GM04504 (cell line): ENCODE measurements at regions not wholly inside any gene's neighbourhood (a gene's known extent, or its start where the extent isn't known, plus 50 kb on each side); places are given as distances from the start of the nearest gene placed in this dataset.
"Not testable (repeated sequence)": the region's sequence is repeated elsewhere in the genome, so short reads cannot be mapped to it uniquely, and the experiment has no call there.

Experiments used
- DNase-seq: peaks from one replicate; pipeline ENCODE4 v3.0.0-alpha.2; 2012; ENCODE audit warnings: low read depth

DNA sequence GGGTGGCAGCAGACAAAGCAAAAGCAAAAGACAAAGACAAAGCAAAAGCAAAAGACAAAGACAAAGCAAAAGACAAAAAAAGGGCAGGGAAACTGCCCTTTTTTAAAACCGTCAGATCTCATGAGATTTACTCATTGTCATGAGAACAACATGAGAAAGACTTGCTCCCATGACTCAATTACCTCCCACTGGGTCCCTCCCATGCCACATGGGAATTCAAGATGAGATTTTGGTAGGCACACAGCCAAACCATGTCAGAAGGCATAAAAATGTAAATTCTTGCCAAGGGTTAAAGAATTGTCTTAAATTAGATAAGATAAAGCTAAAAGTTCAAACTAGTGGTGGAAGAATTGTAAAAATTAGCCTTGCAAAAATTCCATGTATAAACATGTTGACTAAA, 419.7 kb downstream of the TRAM1L1 start:
- DNase-seq, result no peak

DNA sequence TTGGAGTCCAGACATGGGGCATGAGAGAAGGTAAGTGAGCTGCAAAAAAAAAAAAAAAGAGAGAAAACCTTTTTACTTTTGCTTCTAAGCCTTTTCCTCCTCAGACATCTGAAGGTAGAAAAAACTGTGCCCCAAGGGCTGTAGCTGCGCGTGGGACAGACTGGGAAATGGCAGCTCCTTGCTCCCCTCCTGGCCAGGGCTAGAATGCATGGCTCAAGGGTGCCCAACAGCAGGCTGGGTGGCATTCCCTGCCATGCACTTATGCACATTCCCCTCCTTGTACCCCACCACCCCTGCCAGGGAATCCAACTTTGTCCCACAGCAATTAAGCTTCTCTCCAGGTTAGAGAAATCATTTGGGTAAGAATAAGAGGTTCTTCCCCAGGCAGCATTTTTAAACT, 421.2 kb downstream of the TRAM1L1 start:
- DNase-seq, result no peak

DNA sequence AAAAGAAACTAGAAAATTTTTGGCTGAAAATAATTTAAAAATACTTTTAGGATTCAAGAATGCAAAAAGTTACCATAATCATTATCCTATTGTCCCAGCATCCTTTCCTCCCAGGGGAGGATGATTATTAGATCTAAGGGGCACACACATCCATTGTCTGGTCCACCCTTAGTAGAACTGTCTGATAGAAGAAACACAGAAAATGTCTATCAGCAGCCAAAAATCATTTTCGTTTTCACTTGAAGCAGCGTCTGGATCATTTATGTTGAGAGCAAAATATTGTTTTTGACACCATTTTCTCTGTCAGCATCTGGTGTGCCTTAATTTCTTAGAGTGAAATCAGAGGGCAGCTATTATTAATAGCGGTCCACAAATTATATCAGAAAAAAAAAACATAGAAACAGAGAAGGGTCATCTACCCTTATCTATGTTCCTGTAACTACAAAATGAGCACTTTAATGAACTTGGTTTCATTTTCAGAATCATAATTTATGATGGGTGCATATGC, 446.3 kb downstream of the TRAM1L1 start:
- no peak for DNase-seq

DNA sequence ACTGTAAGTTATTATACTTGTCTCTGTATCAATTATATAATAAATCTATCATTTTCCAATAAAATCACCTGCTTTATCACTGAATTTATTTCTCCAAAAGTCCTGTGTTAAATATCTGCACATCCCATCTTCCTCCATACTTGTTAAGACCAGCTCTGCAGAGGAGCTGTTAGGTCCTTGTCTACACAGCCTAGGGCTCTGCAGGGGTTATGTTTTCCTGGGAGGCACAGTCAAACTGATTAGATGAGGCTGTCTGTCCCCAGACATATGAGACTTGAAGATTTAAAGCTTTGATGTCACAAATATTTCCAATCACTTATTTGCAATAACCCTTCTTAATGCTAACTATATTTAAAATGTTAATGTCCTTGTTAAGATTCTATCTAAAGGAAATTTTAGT, 446.8 kb downstream of the TRAM1L1 start:
- no peak for DNase-seq

DNA sequence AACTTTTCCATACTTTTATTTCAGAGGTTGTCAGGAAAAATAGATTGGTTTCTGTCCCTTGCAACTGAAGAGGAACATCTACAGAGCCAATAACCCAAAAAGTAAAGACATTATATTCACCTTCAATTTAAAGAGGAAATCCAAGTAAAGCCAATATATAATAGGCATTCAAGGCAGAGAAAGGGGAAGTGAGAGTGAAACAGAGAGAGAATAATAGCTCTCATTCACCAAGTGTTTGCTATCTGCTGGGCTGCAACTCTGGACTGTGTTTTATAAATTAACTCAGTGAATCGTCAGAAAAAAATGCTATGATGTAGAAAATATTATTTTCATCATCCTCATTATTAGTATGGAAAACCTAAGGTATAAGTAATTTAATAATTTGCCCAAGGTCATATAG, 448.5 kb downstream of the TRAM1L1 start:
- no peak for DNase-seq

DNA sequence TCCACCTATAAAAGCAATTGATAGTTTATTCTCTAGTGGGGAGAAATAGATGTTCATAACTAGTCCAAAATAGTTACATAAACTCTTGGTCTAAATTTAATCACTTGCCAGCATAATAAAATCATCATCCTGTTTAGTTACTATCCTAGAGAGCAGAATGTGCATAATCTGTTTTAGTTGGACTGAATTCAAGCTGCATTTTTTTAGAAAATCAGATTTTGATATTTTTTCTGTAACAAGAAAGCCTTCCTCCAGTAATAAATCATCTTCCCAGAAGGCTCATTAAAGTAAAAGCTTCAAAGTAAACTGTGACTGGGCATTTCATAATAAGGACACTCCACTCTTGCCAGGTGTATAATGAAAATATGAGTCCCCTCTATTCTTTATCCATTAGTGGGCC, 453.1 kb downstream of the TRAM1L1 start:
- DNase-seq, result no peak

DNA sequence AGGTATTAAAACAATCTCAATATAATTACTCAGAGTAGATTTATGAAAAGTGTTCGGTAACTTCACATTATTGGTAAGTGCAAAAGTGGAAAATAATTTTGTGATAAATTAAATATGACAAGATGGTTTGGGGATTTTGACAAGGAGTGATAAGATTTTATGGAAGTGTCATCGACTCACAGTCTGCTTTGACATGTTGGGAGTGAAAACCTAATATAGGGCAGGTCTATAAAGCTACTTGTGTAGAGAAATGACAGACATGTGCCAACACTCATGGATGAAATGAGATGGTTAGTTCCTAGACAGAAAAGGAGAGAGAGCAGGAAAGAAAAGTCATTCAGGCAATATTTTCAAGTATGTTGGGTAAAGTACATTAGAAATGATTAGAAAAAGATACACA, 456.8 kb downstream of the TRAM1L1 start:
- no peak for DNase-seq

DNA sequence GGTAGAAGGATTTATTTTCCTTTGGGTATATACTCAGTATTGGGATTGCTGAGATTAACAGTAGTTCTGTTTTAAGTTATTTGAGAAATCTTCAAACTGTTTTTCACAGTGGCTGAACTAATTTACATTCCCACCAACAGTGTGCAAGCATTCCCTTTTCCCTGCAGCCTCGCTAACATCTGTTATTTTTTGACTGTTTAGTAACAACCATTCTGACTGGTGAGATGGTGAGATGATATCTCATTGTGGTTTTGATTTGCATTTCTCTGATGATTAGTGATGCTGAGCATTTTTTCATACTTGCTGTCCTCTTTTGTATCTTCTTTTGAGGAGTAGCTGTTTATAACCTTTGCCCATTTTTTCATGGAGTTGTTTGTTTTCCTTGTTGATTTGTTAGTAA, 457.8 kb downstream of the TRAM1L1 start:
- no peak for DNase-seq

DNA sequence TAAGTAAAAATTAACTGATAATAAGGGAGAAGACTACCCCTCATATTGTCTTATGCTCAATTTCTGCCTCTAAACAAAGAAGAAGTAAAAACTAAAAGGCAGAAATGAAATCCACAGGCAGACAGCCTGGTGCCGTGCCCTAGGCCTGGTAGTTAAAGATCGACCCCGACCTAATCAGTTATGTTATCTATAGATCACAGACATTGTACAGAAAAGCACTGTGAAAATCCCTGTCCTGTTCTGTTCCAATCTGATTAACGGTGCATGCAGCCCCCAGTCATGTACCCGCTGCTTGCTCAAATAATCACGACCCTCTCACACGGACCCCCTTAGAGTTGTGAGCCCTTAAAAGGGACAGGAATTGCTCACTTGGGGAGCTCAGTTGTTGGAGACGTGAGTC, 465.9 kb downstream of the TRAM1L1 start:
- not testable (repeated sequence) for DNase-seq

DNA sequence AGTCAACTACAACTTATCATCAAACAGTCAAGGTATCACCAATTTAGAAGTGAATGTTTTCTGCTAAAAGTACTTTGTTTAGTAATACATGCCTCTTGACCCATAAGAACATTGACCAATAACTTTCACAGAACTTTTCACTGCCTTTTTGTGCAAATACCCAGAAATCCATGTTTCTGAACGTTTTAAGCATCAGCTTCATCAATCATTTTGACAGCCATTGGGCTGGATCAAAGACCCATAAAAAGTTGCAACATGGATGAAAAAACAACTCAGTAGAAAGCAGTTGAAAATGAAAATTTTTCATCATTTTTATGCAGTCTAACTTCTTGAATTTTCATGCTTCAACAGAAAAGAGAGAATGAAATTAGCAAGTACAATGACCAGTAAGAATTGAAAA, 466.7 kb downstream of the TRAM1L1 start:
- DNase-seq, result no peak

DNA sequence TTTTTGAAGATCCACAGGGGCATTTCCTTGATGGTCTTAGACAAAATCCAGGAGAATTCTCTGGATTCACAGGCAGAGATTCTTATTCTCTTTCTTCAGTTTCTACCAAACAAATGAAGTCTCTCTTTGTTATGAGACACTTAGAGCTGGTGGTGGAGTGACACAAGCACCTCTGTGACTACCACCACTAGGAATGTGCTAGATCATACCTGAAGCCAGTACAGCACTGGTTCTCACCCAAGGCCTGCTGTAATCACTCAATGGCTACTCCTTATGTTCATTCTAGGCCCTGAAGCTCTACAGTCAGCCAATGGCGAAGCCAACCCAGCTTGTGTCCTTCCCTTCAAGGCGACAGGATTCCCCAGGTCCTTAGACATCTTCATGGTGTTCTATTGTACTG, 482.3 kb downstream of the TRAM1L1 start:
- DNase-seq, result no peak

DNA sequence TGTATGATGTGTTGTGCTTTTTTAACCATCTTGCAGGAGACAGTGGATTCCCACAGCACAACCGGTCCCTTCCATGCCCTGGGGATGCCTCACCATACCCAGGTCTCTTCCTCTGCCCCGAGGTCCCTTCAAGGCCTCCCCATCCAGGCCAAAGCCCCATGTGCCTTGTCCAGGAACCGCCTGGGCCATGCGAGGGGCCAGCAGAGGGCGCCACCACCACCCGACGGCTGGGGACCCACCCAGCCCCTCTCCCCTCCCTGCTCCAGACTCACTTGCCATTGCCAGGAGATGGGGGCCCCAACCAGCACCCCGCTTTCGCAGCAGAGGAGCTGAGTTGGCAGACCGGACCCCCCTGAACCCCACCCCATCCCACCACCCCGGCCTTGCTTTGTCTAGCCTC, 485.5 kb downstream of the TRAM1L1 start:
- no peak for DNase-seq

DNA sequence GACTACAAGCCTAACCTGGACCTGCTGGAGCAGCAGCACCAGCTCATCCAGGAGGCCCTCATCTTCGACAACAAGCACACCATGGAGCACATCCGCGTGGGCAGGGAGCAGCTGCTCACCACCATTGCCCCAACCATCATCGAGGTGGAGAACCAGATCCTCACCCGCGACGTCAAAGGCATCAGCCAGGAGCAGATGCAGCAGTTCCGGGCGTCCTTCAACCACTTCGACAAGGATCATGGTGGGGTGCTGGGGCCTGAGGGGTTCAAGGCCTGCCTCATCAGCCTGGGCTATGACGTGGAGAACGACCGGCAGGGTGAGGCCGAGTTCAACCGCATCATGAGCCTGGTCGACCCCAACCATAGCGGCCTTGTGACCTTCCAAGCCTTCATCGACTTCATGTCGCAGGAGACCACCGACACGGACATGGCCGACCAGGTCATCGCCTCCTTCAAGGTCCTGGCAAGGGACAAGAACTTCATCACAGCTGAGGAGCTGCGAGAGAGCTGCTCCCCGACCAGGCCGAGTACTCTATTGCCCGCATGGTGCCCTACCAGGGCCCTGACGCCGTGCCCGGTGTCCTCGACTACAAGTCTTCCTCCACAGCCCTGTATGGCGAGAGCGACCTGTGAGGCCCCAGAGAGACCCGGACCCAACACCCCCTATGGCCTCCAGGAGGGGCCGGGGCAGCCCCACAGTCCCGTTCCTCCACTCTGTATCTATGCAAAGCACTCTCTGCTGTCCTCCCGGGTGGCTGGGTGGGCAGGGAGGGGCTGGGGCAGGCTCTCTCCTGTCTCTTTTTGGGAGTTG, 486.2 kb downstream of the TRAM1L1 start:
- no peak for DNase-seq

DNA sequence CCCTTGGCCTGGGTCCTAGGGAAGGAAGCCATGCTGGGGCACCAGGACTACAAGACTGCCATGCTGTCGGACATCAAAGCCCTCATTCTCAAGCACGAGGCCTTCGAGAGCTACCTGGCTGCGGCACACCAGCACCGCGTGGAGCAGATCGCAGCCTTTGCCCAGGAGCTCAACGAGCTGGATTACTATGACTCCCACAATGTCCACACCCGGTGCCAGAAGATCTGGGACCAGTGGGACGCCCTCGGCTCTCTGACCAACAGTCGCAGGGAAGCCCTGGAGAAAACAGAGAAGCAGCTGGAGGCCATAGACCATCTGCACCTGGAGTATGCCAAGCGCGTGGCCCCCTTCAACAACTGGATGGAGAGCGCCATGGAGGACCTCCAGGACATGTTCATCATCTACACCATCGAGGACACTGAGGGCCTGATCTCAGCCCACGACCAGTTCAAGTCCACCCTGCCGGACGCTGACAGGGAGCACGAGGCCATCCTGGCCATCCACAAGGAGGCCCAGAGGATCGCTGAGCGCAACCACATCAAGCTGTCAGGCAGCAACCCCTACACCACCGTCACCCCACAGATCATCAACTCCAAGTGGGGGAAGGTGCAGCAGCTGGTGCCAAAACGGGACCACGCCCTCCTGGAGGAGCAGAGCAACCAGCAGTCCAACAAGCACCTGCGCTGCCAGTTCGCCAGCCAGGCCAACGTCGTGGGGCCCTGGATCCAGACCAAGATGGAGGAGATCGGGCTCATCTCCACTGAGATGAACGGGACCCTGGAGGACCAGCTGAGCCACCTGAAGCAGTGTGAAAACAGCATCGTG, 487.0 kb downstream of the TRAM1L1 start:
- no peak for DNase-seq

DNA sequence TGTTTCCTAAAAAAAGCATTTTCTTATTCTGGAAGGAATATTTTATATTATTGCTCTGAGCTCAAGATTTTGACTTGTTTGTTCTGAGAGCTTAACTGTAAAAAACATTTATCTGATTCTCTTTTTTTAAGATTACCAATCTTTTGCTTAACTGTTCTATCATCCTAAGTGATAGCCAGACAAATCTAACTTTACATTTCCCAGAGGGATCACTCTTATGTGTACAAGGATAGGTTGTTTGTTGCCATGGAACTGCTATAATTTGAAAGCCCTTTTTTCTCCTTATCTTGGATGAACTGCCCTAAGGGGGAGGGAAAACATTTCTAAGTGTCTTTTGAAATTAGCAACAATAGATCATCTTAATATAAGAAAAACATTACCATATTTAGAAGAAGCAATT, 494.7 kb downstream of the TRAM1L1 start:
- no peak for DNase-seq

DNA sequence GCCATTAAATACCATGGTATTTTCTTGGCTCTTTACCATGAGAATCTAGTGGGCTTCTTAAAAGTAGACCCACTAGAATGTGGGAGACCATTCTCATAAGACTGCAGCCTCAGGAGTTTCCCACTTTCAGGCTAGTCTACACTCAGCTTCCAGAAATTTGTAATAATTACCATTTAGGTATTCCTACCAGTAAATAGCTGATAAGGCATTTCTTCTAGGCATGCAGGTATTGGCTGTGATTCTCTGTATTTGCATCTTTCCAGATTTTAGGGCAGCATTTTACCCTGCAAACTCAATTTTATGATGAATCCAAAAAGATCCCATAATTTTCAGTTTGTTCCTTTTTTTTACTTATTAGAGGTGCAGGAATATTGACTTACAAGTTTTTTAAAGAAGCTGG, 496.6 kb downstream of the TRAM1L1 start:
- no peak for DNase-seq

DNA sequence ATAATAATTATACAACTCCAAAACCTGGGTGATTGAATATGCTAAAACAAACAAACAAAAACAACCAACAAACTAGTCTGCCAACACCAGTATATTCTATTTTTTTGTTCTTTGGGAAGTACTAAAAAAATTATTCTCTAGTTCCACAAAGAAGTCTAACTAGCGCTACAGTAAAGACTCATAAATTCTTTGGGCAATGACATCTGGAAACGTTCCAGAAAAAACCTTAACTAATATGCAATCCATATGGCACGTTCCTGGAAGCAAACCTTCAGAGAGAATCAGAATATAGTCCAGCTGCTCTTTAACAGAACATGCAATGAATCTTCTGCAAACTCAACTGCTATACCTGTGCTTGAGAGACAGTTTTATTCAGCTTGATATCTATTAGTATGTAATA, 500.1 kb downstream of the TRAM1L1 start:
- DNase-seq, result no peak

DNA sequence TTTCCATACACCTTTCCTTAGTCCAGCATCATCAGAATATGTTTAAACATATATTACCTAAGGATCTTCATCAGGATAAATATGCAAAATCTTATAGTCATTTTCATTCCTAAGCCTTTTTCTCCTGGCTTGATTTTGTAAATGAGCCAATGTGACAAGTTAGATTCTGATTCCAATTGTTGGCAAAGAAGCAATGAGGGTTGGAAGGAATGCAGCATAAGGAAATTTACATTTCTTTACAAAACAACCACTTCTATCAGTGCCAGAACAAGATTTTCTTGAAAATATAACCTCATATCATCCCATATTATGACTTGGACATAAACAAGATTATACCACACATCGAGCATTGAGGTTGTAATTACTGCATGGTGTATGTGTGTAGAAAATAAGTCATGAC, 508.1 kb downstream of the TRAM1L1 start:
- no peak for DNase-seq

DNA sequence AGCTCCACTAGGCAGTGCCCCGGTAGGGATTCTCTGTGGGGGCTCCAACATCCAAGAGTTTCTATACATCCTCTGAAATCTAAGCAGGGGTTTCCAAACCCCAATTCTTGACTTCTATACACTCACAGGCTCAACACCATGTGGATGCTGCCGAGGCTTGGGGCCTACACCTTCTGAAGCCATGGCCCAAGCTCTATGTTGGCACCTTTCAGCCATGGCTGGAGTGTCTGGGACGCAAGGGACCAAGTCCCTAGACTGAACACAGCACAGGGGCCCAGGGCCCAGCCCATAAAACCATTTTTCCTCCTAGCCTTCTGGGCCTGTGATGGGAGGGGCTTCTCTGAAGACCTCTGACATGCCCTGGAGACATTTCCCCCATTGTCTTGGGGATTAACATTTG, 511.8 kb downstream of the TRAM1L1 start:
- no peak for DNase-seq

DNA sequence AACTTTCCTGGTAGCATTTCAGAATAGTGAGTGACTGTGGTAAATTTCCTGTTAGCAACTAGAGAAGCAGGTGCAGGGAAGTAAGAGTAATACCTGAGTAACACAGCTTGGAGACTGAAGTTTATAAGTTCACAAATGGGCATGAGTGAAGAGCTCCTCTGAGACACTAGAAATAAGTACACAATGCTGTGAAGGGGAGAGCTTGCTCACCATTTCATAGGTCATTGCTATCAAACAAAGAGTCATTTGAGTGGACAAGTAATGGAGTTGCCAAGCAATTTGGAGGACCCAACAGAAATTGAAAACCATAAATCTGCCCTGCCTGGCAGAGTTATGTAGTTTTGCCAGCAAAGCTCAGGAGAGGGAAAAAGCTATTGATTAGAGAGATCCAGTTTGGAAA, 523.6 kb downstream of the TRAM1L1 start:
- no peak for DNase-seq

DNA sequence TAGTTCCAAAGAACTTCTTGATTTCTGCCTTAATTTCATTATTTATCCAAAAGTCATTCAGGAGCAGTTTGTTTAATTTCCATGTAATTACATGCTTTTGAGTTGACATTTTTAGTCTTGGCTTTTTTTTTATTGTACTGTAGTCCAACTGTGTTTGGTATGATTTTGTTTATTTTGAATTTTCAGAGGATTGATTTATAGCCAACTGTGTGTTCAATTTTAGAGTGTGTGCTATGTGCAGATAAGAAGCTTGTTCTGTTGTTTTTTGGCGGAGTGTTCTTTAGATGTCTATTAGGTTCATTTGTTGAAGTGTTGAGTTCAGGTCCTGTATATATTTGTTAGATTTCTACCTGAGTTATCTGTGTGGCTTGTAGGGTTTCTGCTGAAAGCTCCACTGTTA, 533.6 kb downstream of the TRAM1L1 start:
- no peak for DNase-seq

DNA sequence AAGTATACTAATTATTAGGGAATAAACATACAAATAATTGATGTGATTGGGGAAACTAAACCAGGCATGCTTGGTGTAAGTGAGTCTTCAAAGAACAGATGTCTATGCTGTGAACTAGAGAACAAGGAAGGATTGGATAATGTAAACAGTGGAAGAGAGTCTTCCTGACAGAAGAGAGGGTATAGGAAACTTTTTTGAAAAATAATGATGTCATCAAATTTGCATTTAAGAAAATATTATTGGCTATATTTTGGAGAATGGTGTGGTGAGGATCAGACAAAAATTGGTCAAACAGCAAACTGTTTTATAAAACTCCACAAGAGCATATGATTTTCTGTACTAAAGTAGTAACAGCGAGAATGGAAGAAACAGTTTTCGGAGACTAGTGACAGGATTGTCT, 537.7 kb downstream of the TRAM1L1 start:
- no peak for DNase-seq

DNA sequence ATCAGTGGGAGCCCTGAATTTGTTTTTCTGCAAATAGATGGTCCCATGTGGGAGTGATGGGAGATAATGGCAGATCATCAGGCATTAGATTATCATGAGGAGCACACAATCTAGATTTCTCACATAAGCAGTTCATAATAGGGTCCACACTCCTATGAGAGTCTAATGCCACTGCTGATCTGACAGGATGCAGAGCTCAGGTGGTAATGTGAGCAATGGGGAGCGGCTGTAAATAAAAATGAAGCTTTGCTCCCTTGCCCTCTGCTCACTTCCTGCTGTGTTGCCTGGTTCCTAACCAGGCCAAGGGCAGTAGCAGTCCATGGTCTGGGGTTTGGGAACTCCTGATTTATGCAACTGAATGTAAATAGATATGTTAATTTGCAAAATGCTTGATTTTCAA, 538.6 kb downstream of the TRAM1L1 start:
- no peak for DNase-seq
